ENCODE measurements at regions not wholly inside any gene's neighbourhood (a gene's known extent, or its start where the extent isn't known, plus 50 kb on each side); places are given as distances from the start of the nearest gene placed in this dataset.

GRCh38 chr10:34016576-34016975 lies 682.1 kb upstream of the NRP1 start:
- H3T11ph ChIP-seq (ENCODE audit: low read length) = no peak overlapping the region
- Mint-ChIP-seq H3K4me1 (peaks cover 6 to 7% of the 10 kb centered on the region in 2 experiments), H3K9me3 (peaks cover 4 to 10% of the 10 kb centered on the region in 2 experiments; a peak in 4 of 5 replicates), H3K36me3 (ENCODE audit: insufficient read depth in 1 of 3, low read depth in 3 of 3) (peaks cover 0 to 2% (median 2%) of the 10 kb centered on the region in 3 experiments; a peak in 3 of 7 replicates), H3K4me3 (no peak overlapping the region), H3K27ac (no peak overlapping the region), H3K27me3 (ENCODE audit: low read depth) (peaks cover 2% of the 10 kb centered on the region; the same call in 1 of the 2 replicates)
- H4K8ac ChIP-seq (replicated peaks; ENCODE audit: insufficient read length, low read depth, low read length) = no peak overlapping the region
- H3K56ac ChIP-seq (ENCODE audit: insufficient read length, low read depth, low read length) = no peak overlapping the region
- no peak overlapping the region for H3K18ac ChIP-seq (ENCODE audit: insufficient read length, low read depth, low read length)
- TF ChIP-seq CTCF (conservative IDR thresholded peaks at IDR 0.05) = no peak
- H3K27ac ChIP-seq (ENCODE audit: insufficient read length, low read depth, low read length) = no peak overlapping the region
- no CpG with 5 or more reads among the region's 2 CpGs for WGBS (ENCODE audit: extremely low coverage, insufficient read length, low lambda C conversion rate)
- H2AK5ac ChIP-seq (ENCODE audit: insufficient read length, low read length) = no peak overlapping the region
- no peak overlapping the region for H4K5ac ChIP-seq (ENCODE audit: insufficient read length, low read depth, low read length)
- H3K4me2 ChIP-seq (ENCODE audit: insufficient read depth, insufficient read length, low read length) = no peak overlapping the region
- H2BK5ac ChIP-seq (ENCODE audit: insufficient read length, low read length) = no peak overlapping the region
- H3K23me2 ChIP-seq (ENCODE audit: insufficient read length, low read depth, low read length, poor library complexity, severe bottlenecking) = no peaks in the 10 kb centered on the region
- no peak overlapping the region for H4K91ac ChIP-seq (ENCODE audit: insufficient read length, low read depth, low read length)
- no peak overlapping the region for H2BK20ac ChIP-seq (ENCODE audit: low read depth, low read length, poor library complexity, severe bottlenecking)
- no peak overlapping the region for H3K23ac ChIP-seq (ENCODE audit: insufficient read length, low read depth, low read length)
- H3K4me1 ChIP-seq (ENCODE audit: insufficient read depth, low read length) = no peaks in the 10 kb centered on the region; the same call in 1 of the 2 replicates
- H3K9ac ChIP-seq (ENCODE audit: extremely low read depth, insufficient read length, low read length) = no peak overlapping the region
- H2AFZ ChIP-seq (ENCODE audit: low read length) = no peak overlapping the region
- DNase-seq = no peak
- no peak overlapping the region for H3K14ac ChIP-seq (ENCODE audit: insufficient read depth, low read length)
- no peaks in the 10 kb centered on the region for H3K79me1 ChIP-seq (ENCODE audit: insufficient read depth, low read depth, low read length, poor library complexity, severe bottlenecking)
- no peak overlapping the region for H2BK120ac ChIP-seq (ENCODE audit: low read depth, low read length, poor library complexity, severe bottlenecking)
- H3K27me3 ChIP-seq (ENCODE audit: insufficient read depth, low read length) = no peaks in the 10 kb centered on the region
- no peak overlapping the region for H2BK15ac ChIP-seq (ENCODE audit: low read depth, low read length)
- no peak overlapping the region for H3K4ac ChIP-seq (ENCODE audit: low read depth, low read length)
- no peaks in the 10 kb centered on the region for H4K20me1 ChIP-seq (ENCODE audit: control insufficient read depth, insufficient read depth, insufficient read length)
- H2BK12ac ChIP-seq (ENCODE audit: insufficient read length, low read depth, low read length) = no peak overlapping the region
- H3K9me3 ChIP-seq (ENCODE audit: control insufficient read depth, low read depth, low read length) = no peaks in the 10 kb centered on the region
- no peaks in the 10 kb centered on the region for H3K79me2 ChIP-seq (ENCODE audit: insufficient read depth, low read length)

Data from H9 (cell line).